IMR-90 (cell line): ENCODE measurements at regions not wholly inside any gene's neighbourhood (a gene's known extent, or its start where the extent isn't known, plus 50 kb on each side); places are given as distances from the start of the nearest gene placed in this dataset.

ENCODE experiments used
- ATAC-seq: fragments of 200-7000 bp; cut with Tn5 transposase; 2 replicates; pipeline ENCODE4 v1.9.1; 2020; ENCODE audit warnings: low read depth, mild to moderate bottlenecking, moderate library complexity
- BruUV-seq: library from RNA; stranded (reverse); fragments of 400-500 nt; replicated peaks from 2 replicates; lab custom pipeline; 2021; lab: Mats Ljungman, UMichigan
- CTCF ChIA-PET: fragments of 300-600 bp; formaldehyde crosslinking; extraction: SDS; loops from one replicate; lab custom pipeline; 2021; ENCODE audit warnings: antibody characterized with exemption; lab: Yijun Ruan, JAX
- POLR2A ChIA-PET: fragments of 300-600 bp; sonication (Branson Sonifier 250); formaldehyde crosslinking; loops from one replicate; lab custom pipeline; 2022; ENCODE audit warnings: antibody characterized with exemption; ENCODE audit not compliant: unreplicated experiment; lab: Charles Lee
- DNase-seq: peaks from one replicate; pipeline ENCODE4 v3.0.0; 2013
- H2AFZ ChIP-seq: replicated peaks from 2 replicates; pipeline ENCODE3; 2013; ENCODE audit warnings: low read length, mild to moderate bottlenecking; ENCODE audit not compliant: poor library complexity
- H2AK5ac ChIP-seq: 2 replicates; pipeline ENCODE4 v1.6.1; 2013; ENCODE audit warnings: low read depth, low read length, inconsistent platforms
- H2AK9ac ChIP-seq: replicated peaks from 2 replicates; pipeline ENCODE3; 2013; ENCODE audit warnings: mild to moderate bottlenecking, low read depth, low read length, moderate library complexity; ENCODE audit not compliant: poor library complexity
- H2BK120ac ChIP-seq: 2 replicates; pipeline ENCODE4 v1.6.1; 2013; ENCODE audit warnings: low read depth, low read length, inconsistent platforms
- H2BK15ac ChIP-seq: 3 replicates; pipeline ENCODE4 v1.6.1; 2013; ENCODE audit warnings: low read depth, low read length, inconsistent platforms
- H2BK20ac ChIP-seq: 2 replicates; pipeline ENCODE4 v1.6.1; 2013; ENCODE audit warnings: low read depth, mild to moderate bottlenecking, inconsistent platforms, low read length, moderate library complexity
- H2BK5ac ChIP-seq: 2 replicates; pipeline ENCODE4 v1.6.1; 2013; ENCODE audit warnings: mild to moderate bottlenecking, low read depth, low read length, inconsistent platforms; ENCODE audit not compliant: poor library complexity, severe bottlenecking
- H3K14ac ChIP-seq: replicated peaks from 2 replicates; pipeline ENCODE4 v1.6.1; 2013; ENCODE audit warnings: low read depth, low read length, inconsistent platforms
- H3K18ac ChIP-seq: 2 replicates; pipeline ENCODE4 v1.6.1; 2013; ENCODE audit warnings: low read depth, low read length, control low read depth
- H3K23ac ChIP-seq: 2 replicates; pipeline ENCODE4 v1.6.1; 2013; ENCODE audit warnings: low read depth, low read length, inconsistent platforms
- H3K27ac ChIP-seq: 2 replicates; pipeline ENCODE4 v1.5.1; 2013; ENCODE audit warnings: mild to moderate bottlenecking, control low read depth, low read length; ENCODE audit not compliant: insufficient read depth
- H3K27me3 ChIP-seq: 2 replicates; pipeline ENCODE4 v1.6.1; 2013; ENCODE audit warnings: low read length; ENCODE audit not compliant: control insufficient read depth, insufficient read depth
- H3K36me3 ChIP-seq: 2 replicates; pipeline ENCODE4 v1.6.1; 2013; ENCODE audit warnings: low read length, mixed read lengths; ENCODE audit not compliant: control insufficient read depth, insufficient read depth
- H3K4ac ChIP-seq: 2 replicates; pipeline ENCODE4 v1.6.1; 2013; ENCODE audit warnings: low read depth, low read length, inconsistent platforms
- H3K4me1 ChIP-seq: 2 replicates; pipeline ENCODE4 v1.6.1; 2013; ENCODE audit warnings: low read length, mixed read lengths; ENCODE audit not compliant: control insufficient read depth, insufficient read depth
- H3K4me2 ChIP-seq: 2 replicates; pipeline ENCODE4 v1.6.1; 2013; ENCODE audit warnings: low read depth, mild to moderate bottlenecking, control low read depth, low read length, moderate library complexity
- H3K4me3 ChIP-seq: 2 replicates; pipeline ENCODE4 v1.5.1; 2013; ENCODE audit warnings: low read depth, mild to moderate bottlenecking, control low read depth, low read length, moderate library complexity; ENCODE audit not compliant: insufficient read depth
- H3K56ac ChIP-seq: 2 replicates; pipeline ENCODE4 v1.6.1; 2013; ENCODE audit warnings: low read length, inconsistent platforms; ENCODE audit not compliant: insufficient read depth; ENCODE audit errors: extremely low read depth
- H3K79me1 ChIP-seq, 2 experiments: 2 replicates each; pipeline ENCODE4 v1.6.1; 2013; ENCODE audit warnings: low read length in 2 of 2, inconsistent platforms in 1 of 2, low read depth in 1 of 2
- H3K9ac ChIP-seq: 2 replicates; pipeline ENCODE4 v1.6.1; 2013; ENCODE audit warnings: low read depth, low read length, control low read depth
- H3K9me1 ChIP-seq: 2 replicates; pipeline ENCODE4 v1.6.1; 2013; ENCODE audit warnings: low read length, inconsistent platforms; ENCODE audit not compliant: insufficient read depth
- H3K9me3 ChIP-seq: 2 replicates; pipeline ENCODE4 v1.6.1; 2013; ENCODE audit warnings: low read length; ENCODE audit not compliant: control insufficient read depth, insufficient read depth
- H4K20me1 ChIP-seq: 2 replicates; pipeline ENCODE4 v1.6.1; 2013; ENCODE audit warnings: low read length, inconsistent platforms; ENCODE audit not compliant: insufficient read depth
- H4K5ac ChIP-seq: 2 replicates; pipeline ENCODE4 v1.6.1; 2013; ENCODE audit warnings: mild to moderate bottlenecking, low read depth, low read length, control low read depth
- H4K8ac ChIP-seq, 2 experiments: 2 replicates each; pipeline ENCODE4 v1.6.1; 2013; ENCODE audit warnings: low read depth in 2 of 2, low read length in 2 of 2, control low read depth in 1 of 2, inconsistent platforms in 1 of 2
- H4K91ac ChIP-seq: 2 replicates; pipeline ENCODE4 v1.6.1; 2013; ENCODE audit warnings: low read depth, low read length, inconsistent platforms; ENCODE audit not compliant: insufficient read depth
- CHD1 ChIP-seq: IDR thresholded peaks from 2 replicates; pipeline ENCODE4 v1.6.1; 2012; ENCODE audit warnings: low read depth, low read length, improper control_type of control experiment
- FOS ChIP-seq: fragments of 150-350 bp; IDR thresholded peaks from 2 replicates; pipeline ENCODE4 v1.6.1; 2016; ENCODE audit warnings: low read depth, low read length
- MAZ ChIP-seq: IDR thresholded peaks from 2 replicates; pipeline ENCODE4 v1.6.1; 2012; ENCODE audit warnings: low read depth, mild to moderate bottlenecking, low read length, improper control_type of control experiment, moderate library complexity, borderline replicate concordance
- NFE2L2 ChIP-seq: fragments of 150-350 bp; IDR thresholded peaks from 2 replicates; pipeline ENCODE4 v1.6.1; 2016; ENCODE audit warnings: low read depth, mild to moderate bottlenecking, low read length
- RAD21 ChIP-seq: IDR thresholded peaks from 2 replicates; pipeline ENCODE4 v1.6.1; 2012; ENCODE audit warnings: low read length, improper control_type of control experiment
- RCOR1 ChIP-seq: IDR thresholded peaks from 2 replicates; pipeline ENCODE4 v1.6.1; 2012; ENCODE audit warnings: mild to moderate bottlenecking, low read length, improper control_type of control experiment; ENCODE audit not compliant: insufficient replicate concordance
- SMC3 ChIP-seq: fragments of 150-350 bp; IDR thresholded peaks from 2 replicates; pipeline ENCODE4 v1.6.1; 2016; ENCODE audit warnings: low read depth, mild to moderate bottlenecking, antibody characterized with exemption, low read length, moderate library complexity
- WGBS, 2 experiments: methylation state at CpG; one replicate each; pipeline versions ENCODE4 v1.1.5 to v1.1.7; 2013; ENCODE audit warnings: missing lambda C conversion rate in 2 of 2; ENCODE audit not compliant: insufficient read length in 1 of 2; ENCODE audit errors: extremely low coverage in 2 of 2; 5-methylcytosine and 5-hydroxymethylcytosine counted together
- dilution Hi-C: fragments of 300-500 bp; cut with HindIII; formaldehyde crosslinking; loops from one replicate; pipeline ENCODE4 v1.14.3; 2018; ENCODE audit warnings: low sequenced_read_pairs; ENCODE audit not compliant: unreplicated experiment
- in situ Hi-C: fragments of 300-500 bp; cut with MboI; formaldehyde crosslinking; loops from 3 replicates; pipeline ENCODE4 v1.14.3; 2019; ENCODE audit warnings: low sequenced_read_pairs, inconsistent platforms, mixed read lengths
- intact Hi-C: fragments of 100-400 bp; cut with micrococcal nuclease; formaldehyde crosslinking; loops from 2 replicates; pipeline ENCODE4 v1.10.0; 2022
- TF ChIP-seq, protein P1 (sequence below): conservative IDR thresholded peaks from 2 replicates; pipeline ENCODE4 v1.5.1; 2012; ENCODE audit warnings: mild to moderate bottlenecking, low read depth, low read length, improper control_type of control experiment
- TF ChIP-seq, protein P2 (sequence below): fragments of 150-350 bp; IDR thresholded peaks from 2 replicates; pipeline ENCODE4 v1.6.1; 2017; ENCODE audit warnings: mild to moderate bottlenecking, antibody characterized with exemption, low read length, low read depth
- TF ChIP-seq, protein P3 (sequence below): fragments of 150-350 bp; IDR thresholded peaks from 2 replicates; pipeline ENCODE4 v1.6.1; 2016; ENCODE audit warnings: low read depth, mild to moderate bottlenecking, low read length, moderate library complexity, borderline replicate concordance

DNA sequence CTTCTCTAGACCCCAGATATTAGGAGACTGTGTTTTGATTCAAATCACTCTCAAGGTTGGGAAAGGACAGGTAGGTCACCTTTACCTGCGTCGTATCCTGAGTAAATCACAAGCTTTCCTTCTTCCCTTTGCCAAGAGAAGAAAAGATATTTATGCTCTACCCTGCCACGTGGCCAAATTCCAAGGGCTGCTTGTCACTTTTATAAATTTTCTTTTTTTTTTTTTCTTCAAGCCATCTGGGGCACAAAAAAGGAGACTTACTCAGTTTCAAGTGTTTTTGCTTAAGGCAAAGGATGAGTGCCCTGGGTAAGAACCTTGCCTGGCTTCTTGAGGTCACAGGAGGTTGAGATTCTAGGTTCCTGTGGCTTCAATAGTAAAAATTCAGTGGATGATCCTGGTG is 285.1 kb downstream of the TMEM114 start:
- no peak for DNase-seq
- H3K9me1 ChIP-seq: no peaks in the 10 kb centered on the region
- H4K20me1 ChIP-seq: no peaks in the 10 kb centered on the region
- no peak overlapping the region for H3K4me2 ChIP-seq
- no peak overlapping the region for H3K14ac ChIP-seq
- no peak overlapping the region for H3K4me3 ChIP-seq
- no peak overlapping the region for H4K91ac ChIP-seq
- intact Hi-C loops (no loop called here), in situ Hi-C loops (no loop called here), dilution Hi-C loops (no loop called here)
- no peak overlapping the region for H3K56ac ChIP-seq
- no peak overlapping the region for H3K18ac ChIP-seq
- no peak overlapping the region for H2BK120ac ChIP-seq
- no TSS peak for BruUV-seq
- H3K36me3 ChIP-seq: no peaks in the 10 kb centered on the region
- CTCF ChIA-PET: no interaction called here
- no peaks in the 10 kb centered on the region for H3K27me3 ChIP-seq
- H3K27ac ChIP-seq: no peak overlapping the region
- no peak overlapping the region for H2BK15ac ChIP-seq
- WGBS, 2 experiments: no CpG with 5 or more reads among the region's 3 CpGs
- H3K4me1 ChIP-seq: no peaks in the 10 kb centered on the region
- peaks cover 24% of the 10 kb centered on the region for H3K9me3 ChIP-seq
- no peak overlapping the region for H2AFZ ChIP-seq
- POLR2A ChIA-PET: no interaction called here
- no peaks in the 10 kb centered on the region for H3K79me1 ChIP-seq
- H2AK5ac ChIP-seq: no peak overlapping the region
- no peak overlapping the region for H2BK5ac ChIP-seq
- no peak for ATAC-seq
- H3K9ac ChIP-seq: no peak overlapping the region
- H4K5ac ChIP-seq: no peak overlapping the region
- no peak for TF ChIP-seq CHD1
- TF ChIP-seq, protein P1, sequence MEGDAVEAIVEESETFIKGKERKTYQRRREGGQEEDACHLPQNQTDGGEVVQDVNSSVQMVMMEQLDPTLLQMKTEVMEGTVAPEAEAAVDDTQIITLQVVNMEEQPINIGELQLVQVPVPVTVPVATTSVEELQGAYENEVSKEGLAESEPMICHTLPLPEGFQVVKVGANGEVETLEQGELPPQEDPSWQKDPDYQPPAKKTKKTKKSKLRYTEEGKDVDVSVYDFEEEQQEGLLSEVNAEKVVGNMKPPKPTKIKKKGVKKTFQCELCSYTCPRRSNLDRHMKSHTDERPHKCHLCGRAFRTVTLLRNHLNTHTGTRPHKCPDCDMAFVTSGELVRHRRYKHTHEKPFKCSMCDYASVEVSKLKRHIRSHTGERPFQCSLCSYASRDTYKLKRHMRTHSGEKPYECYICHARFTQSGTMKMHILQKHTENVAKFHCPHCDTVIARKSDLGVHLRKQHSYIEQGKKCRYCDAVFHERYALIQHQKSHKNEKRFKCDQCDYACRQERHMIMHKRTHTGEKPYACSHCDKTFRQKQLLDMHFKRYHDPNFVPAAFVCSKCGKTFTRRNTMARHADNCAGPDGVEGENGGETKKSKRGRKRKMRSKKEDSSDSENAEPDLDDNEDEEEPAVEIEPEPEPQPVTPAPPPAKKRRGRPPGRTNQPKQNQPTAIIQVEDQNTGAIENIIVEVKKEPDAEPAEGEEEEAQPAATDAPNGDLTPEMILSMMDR: no peak
- no peak for TF ChIP-seq RCOR1
- no peak for TF ChIP-seq NFE2L2
- no peak for TF ChIP-seq SMC3
- no peak for TF ChIP-seq MAZ
- TF ChIP-seq RAD21: no peak
- TF ChIP-seq FOS: no peak
- TF ChIP-seq, protein P2, sequence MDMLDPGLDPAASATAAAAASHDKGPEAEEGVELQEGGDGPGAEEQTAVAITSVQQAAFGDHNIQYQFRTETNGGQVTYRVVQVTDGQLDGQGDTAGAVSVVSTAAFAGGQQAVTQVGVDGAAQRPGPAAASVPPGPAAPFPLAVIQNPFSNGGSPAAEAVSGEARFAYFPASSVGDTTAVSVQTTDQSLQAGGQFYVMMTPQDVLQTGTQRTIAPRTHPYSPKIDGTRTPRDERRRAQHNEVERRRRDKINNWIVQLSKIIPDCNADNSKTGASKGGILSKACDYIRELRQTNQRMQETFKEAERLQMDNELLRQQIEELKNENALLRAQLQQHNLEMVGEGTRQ: no peak
- TF ChIP-seq, protein P3, sequence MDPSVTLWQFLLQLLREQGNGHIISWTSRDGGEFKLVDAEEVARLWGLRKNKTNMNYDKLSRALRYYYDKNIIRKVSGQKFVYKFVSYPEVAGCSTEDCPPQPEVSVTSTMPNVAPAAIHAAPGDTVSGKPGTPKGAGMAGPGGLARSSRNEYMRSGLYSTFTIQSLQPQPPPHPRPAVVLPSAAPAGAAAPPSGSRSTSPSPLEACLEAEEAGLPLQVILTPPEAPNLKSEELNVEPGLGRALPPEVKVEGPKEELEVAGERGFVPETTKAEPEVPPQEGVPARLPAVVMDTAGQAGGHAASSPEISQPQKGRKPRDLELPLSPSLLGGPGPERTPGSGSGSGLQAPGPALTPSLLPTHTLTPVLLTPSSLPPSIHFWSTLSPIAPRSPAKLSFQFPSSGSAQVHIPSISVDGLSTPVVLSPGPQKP: no peak
- H3K23ac ChIP-seq: no peak overlapping the region
- no peak overlapping the region for H2BK20ac ChIP-seq
- H2AK9ac ChIP-seq: no peak overlapping the region
- no peak overlapping the region for H4K8ac ChIP-seq
- no peak overlapping the region for H3K4ac ChIP-seq
